H1 (cell line): ENCODE measurements at regions not wholly inside any gene's neighbourhood (a gene's known extent, or its start where the extent isn't known, plus 50 kb on each side); places are given as distances from the start of the nearest gene placed in this dataset.

Experiments used
- CTCF ChIA-PET: fragments of 300-600 bp; sonication (Branson Sonifier 250); formaldehyde crosslinking; loops from one replicate; lab custom pipeline; 2021; ENCODE audit not compliant: partially characterized antibody; lab: Charles Lee
- POLR2A ChIA-PET: fragments of 300-600 bp; sonication (Branson Sonifier 250); formaldehyde crosslinking; loops from one replicate; lab custom pipeline; 2021; ENCODE audit warnings: inconsistent platforms; ENCODE audit not compliant: partially characterized antibody; lab: Charles Lee
- DNase-seq, 2 experiments: peaks; one replicate each; pipeline versions ENCODE4 v3.0.0 to v3.0.0-alpha.2; 2010 to 2022; ENCODE audit warnings: low spot score in 2 of 2, low read depth in 1 of 2, mixed read lengths in 1 of 2
- FAIRE-seq: peaks from 2 replicates; lab custom pipeline; 2011; peaks lifted over from hg19 to GRCh38; lab: Jason Lieb, UNC
- H2AFZ ChIP-seq: 2 replicates; pipeline ENCODE4 v1.8.1; 2012; ENCODE audit warnings: low read length, inconsistent platforms
- H2AK5ac ChIP-seq: 2 replicates; pipeline ENCODE4 v1.6.1; 2013; ENCODE audit warnings: low read depth, low read length
- H2BK120ac ChIP-seq: replicated peaks from 2 replicates; pipeline ENCODE3; 2013; ENCODE audit warnings: low read depth, low read length, inconsistent platforms
- H2BK12ac ChIP-seq: 2 replicates; pipeline ENCODE4 v1.6.1; 2013; ENCODE audit warnings: low read depth, low read length
- H2BK15ac ChIP-seq: 2 replicates; pipeline ENCODE4 v1.6.1; 2013; ENCODE audit warnings: low read length
- H2BK20ac ChIP-seq: 2 replicates; pipeline ENCODE4 v1.6.1; 2013; ENCODE audit warnings: low read length
- H2BK5ac ChIP-seq: 2 replicates; pipeline ENCODE4 v1.6.1; 2013; ENCODE audit warnings: low read depth, low read length
- H3K14ac ChIP-seq: 2 replicates; pipeline ENCODE4 v1.6.1; 2013; ENCODE audit warnings: inconsistent platforms; ENCODE audit not compliant: insufficient read length
- H3K18ac ChIP-seq: 2 replicates; pipeline ENCODE4 v1.6.1; 2013; ENCODE audit warnings: low read length; ENCODE audit errors: extremely low read depth
- H3K23ac ChIP-seq: 2 replicates; pipeline ENCODE4 v1.6.1; 2013; ENCODE audit warnings: inconsistent platforms; ENCODE audit not compliant: insufficient read length
- H3K23me2 ChIP-seq: 2 replicates; pipeline ENCODE4 v1.6.1; 2013; ENCODE audit warnings: low read depth, low read length
- H3K27ac ChIP-seq: 2 replicates; pipeline ENCODE4 v1.6.1; 2011; ENCODE audit warnings: low read depth, low read length, inconsistent platforms
- H3K27me3 ChIP-seq, 4 experiments: replicated peaks in 1 of 4; 1 replicate in 1 of 4; 2 replicates in 3 of 4; pipeline versions ENCODE4 v1.6.1 to v1.8.1; 2011 to 2013; ENCODE audit warnings: low read length in 3 of 4, mild to moderate bottlenecking in 3 of 4, inconsistent platforms in 2 of 4, mixed read lengths in 2 of 4, moderate library complexity in 1 of 4; ENCODE audit not compliant: control insufficient read depth in 3 of 4, insufficient read depth in 3 of 4; ENCODE audit errors: extremely low read depth in 1 of 4
- H3K36me3 ChIP-seq, 4 experiments: 2 replicates each; pipeline versions ENCODE4 v1.6.1 to v1.8.1; 2011 to 2013; ENCODE audit warnings: mild to moderate bottlenecking in 4 of 4, low read length in 3 of 4, moderate library complexity in 2 of 4, control low read depth in 1 of 4, inconsistent platforms in 1 of 4; ENCODE audit not compliant: insufficient read depth in 4 of 4, control insufficient read depth in 2 of 4
- H3K4ac ChIP-seq: replicated peaks from 2 replicates; pipeline ENCODE3; 2013; ENCODE audit warnings: low read length, low read depth, mixed read lengths, inconsistent platforms; ENCODE audit not compliant: insufficient read length
- H3K4me1 ChIP-seq, 4 experiments: replicated peaks in 1 of 4; 1 replicate in 1 of 4; 2 replicates in 3 of 4; pipeline versions ENCODE4 v1.6.1 to v1.8.1; 2011 to 2013; ENCODE audit warnings: low read length in 3 of 4, inconsistent platforms in 2 of 4, mixed read lengths in 1 of 4; ENCODE audit not compliant: insufficient read depth in 4 of 4, control insufficient read depth in 3 of 4
- H3K4me2 ChIP-seq, 2 experiments: 2 replicates each; pipeline versions ENCODE4 v1.6.1 to v1.8.1; 2011 to 2013; ENCODE audit warnings: low read depth in 2 of 2, low read length in 2 of 2, control low read depth in 1 of 2, inconsistent platforms in 1 of 2, mild to moderate bottlenecking in 1 of 2; ENCODE audit not compliant: insufficient read depth in 1 of 2
- H3K4me3 ChIP-seq, 4 experiments: fragments of 200-600, 300-600 bp in 1 of 4; sonication (generic), shearing (Covaris generic), sonication (Bioruptor Twin) in 1 of 4; 2 replicates each; pipeline versions ENCODE4 v1.5.1 to v1.8.1; 2011 to 2016; ENCODE audit warnings: low read length in 4 of 4, low read depth in 3 of 4, control low read depth in 2 of 4, inconsistent platforms in 2 of 4, mild to moderate bottlenecking in 2 of 4, mixed read lengths in 1 of 4, moderate library complexity in 1 of 4; ENCODE audit not compliant: insufficient read depth in 2 of 4; ENCODE audit errors: extremely low read depth in 1 of 4
- H3K56ac ChIP-seq: replicated peaks from 2 replicates; pipeline ENCODE3; 2013; ENCODE audit warnings: low read depth, mild to moderate bottlenecking, mixed read lengths, low read length, inconsistent platforms; ENCODE audit not compliant: insufficient read length
- H3K79me1 ChIP-seq: 2 replicates; pipeline ENCODE4 v1.6.1; 2013; ENCODE audit warnings: low read depth, low read length, control low read depth
- H3K79me2 ChIP-seq, 2 experiments: 2 replicates each; pipeline versions ENCODE4 v1.6.1 to v1.8.1; 2012 to 2013; ENCODE audit warnings: low read length in 2 of 2, mild to moderate bottlenecking in 2 of 2, inconsistent platforms in 1 of 2; ENCODE audit not compliant: insufficient read depth in 2 of 2, control insufficient read depth in 1 of 2
- H3K9ac ChIP-seq, 4 experiments: replicated peaks in 1 of 4; 1 replicate in 1 of 4; 2 replicates in 3 of 4; pipeline versions ENCODE4 v1.6.1 to v1.8.1; 2011 to 2013; ENCODE audit warnings: low read depth in 3 of 4, low read length in 3 of 4, control low read depth in 2 of 4, mild to moderate bottlenecking in 2 of 4, moderate library complexity in 2 of 4, inconsistent platforms in 1 of 4; ENCODE audit errors: extremely low read depth in 1 of 4
- H3K9me3 ChIP-seq, 2 experiments: 2 replicates each; pipeline versions ENCODE4 v1.6.1 to v1.8.1; 2012 to 2013; ENCODE audit warnings: mild to moderate bottlenecking in 2 of 2, moderate library complexity in 2 of 2, control low read depth in 1 of 2, inconsistent platforms in 1 of 2, low read depth in 1 of 2, low read length in 1 of 2, mixed read lengths in 1 of 2; ENCODE audit not compliant: insufficient read depth in 2 of 2
- H4K20me1 ChIP-seq, 2 experiments: replicated peaks in 1 of 2; 2 replicates each; pipeline versions ENCODE3 to v1.8.1; 2011 to 2013; ENCODE audit warnings: inconsistent platforms in 2 of 2, low read length in 2 of 2, mild to moderate bottlenecking in 1 of 2; ENCODE audit not compliant: insufficient read depth in 2 of 2, control insufficient read depth in 1 of 2
- H4K5ac ChIP-seq: 2 replicates; pipeline ENCODE4 v1.6.1; 2013; ENCODE audit warnings: low read length, low read depth, mixed read lengths, inconsistent platforms; ENCODE audit not compliant: insufficient read length
- H4K8ac ChIP-seq: 2 replicates; pipeline ENCODE4 v1.8.0; 2013; ENCODE audit warnings: mild to moderate bottlenecking, moderate library complexity, low read length, inconsistent platforms; ENCODE audit not compliant: insufficient read depth; ENCODE audit errors: extremely low read depth
- H4K91ac ChIP-seq: replicated peaks from 2 replicates; pipeline ENCODE3; 2013; ENCODE audit warnings: low read length, mixed read lengths, inconsistent platforms; ENCODE audit not compliant: insufficient read length
- PHF8 ChIP-seq: fragments of 200-600 bp; sonication (generic); conservative IDR thresholded peaks from 2 replicates; pipeline ENCODE4 v1.7.1; 2012; ENCODE audit warnings: low read depth, mild to moderate bottlenecking, inconsistent platforms, low read length, moderate library complexity
- RFX5 ChIP-seq: IDR thresholded peaks from 2 replicates; pipeline ENCODE4 v1.6.1; 2011; ENCODE audit warnings: low read depth, low read length, improper control_type of control experiment, borderline replicate concordance
- WGBS, 2 experiments: shearing (Covaris generic) in 1 of 2; methylation state at CpG; one replicate each; pipeline versions ENCODE4 v1.1.6 to v1.1.7; 2013 to 2015; ENCODE audit warnings: low lambda C conversion rate in 2 of 2, mixed read lengths in 2 of 2, inconsistent platforms in 1 of 2, low coverage in 1 of 2, missing lambda C conversion rate in 1 of 2; ENCODE audit not compliant: insufficient replicate concordance in 2 of 2, insufficient coverage in 1 of 2, insufficient read length in 1 of 2; ENCODE audit errors: extremely low coverage in 1 of 2, missing lambda C conversion rate in 1 of 2; 5-methylcytosine and 5-hydroxymethylcytosine counted together

DNA sequence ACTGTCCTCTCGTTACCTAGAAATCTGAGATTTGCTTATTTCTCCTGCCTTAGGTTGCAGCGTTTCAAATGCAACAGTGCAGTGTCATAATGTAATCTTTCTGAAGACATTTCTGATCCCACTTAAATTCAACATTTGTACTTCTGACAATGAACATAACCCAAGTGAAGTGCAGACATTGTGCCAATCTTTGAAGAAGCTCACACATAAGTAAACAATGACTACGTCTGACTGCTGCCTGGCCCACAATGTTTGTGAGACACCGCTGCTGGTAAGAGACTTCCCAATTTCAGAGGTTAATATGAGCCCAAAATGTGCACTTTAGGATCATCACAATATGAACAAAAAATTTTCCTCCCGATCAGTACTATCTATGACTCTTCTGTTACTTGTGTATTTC is 84.6 kb upstream of the BCL2L14 start:
- Histone ChIP-seq H3K27me3 (no peaks in the 10 kb centered on the region), H3K23ac (no peak overlapping the region), H3K4me2 (no peak overlapping the region), H3K18ac (no peak overlapping the region), H3K9me3 (no peaks in the 10 kb centered on the region), H2BK15ac (no peak overlapping the region), H2BK20ac (no peak overlapping the region), H2AFZ (no peak overlapping the region; the same call in 1 of the 2 replicates), H2AK5ac (no peak overlapping the region), H3K56ac (no peak overlapping the region), H2BK5ac (no peak overlapping the region), H3K9ac (no peak overlapping the region), H3K79me1 (no peaks in the 10 kb centered on the region), H3K4me1 (no peaks in the 10 kb centered on the region), H4K5ac (no peak overlapping the region), H3K4ac (no peak overlapping the region), H2BK12ac (no peak overlapping the region), H3K23me2 (no peaks in the 10 kb centered on the region), H3K14ac (no peak overlapping the region), H4K8ac (no peak overlapping the region), H3K27ac (no peak overlapping the region), H4K91ac (no peak overlapping the region), H3K36me3 (no peaks in the 10 kb centered on the region), H4K20me1 (no peaks in the 10 kb centered on the region), H3K79me2 (no peaks in the 10 kb centered on the region), H3K4me3 (no peak overlapping the region), H2BK120ac (no peak overlapping the region)
- no peak for TF ChIP-seq PHF8
- no peak for TF ChIP-seq RFX5
- DNase-seq (no peak), FAIRE-seq (no peak)
- POLR2A ChIA-PET = interaction anchor here (0.7 kb wide), 1 partner anchor 428 kb away, joined by 3 read pairs; no protein-coding TSS in a partner anchor
- WGBS, 2 experiments = 93% methylated on average over 5 of the region's 5 CpGs; no CpG with 5 or more reads in 1 of the 2 experiments
- CTCF ChIA-PET = no interaction called here
